HCT116 (cell line): ENCODE measurements at regions not wholly inside any gene's neighbourhood (a gene's known extent, or its start where the extent isn't known, plus 50 kb on each side); places are given as distances from the start of the nearest gene placed in this dataset.

Experiments used
- ATAC-seq: fragments of 200-7000 bp; cut with Tn5 transposase; 2 replicates; pipeline ENCODE4 v1.9.1; 2020; ENCODE audit warnings: mild to moderate bottlenecking, moderate library complexity
- BruUV-seq: library from RNA; stranded (reverse); fragments of 400-500 nt; replicated peaks from 2 replicates; lab custom pipeline; 2021; lab: Mats Ljungman, UMichigan
- CTCF ChIA-PET: fragments of 300-600 bp; sonication (Branson Sonifier 250); formaldehyde crosslinking; loops from one replicate; lab custom pipeline; 2021; ENCODE audit warnings: antibody characterized with exemption; lab: Charles Lee
- POLR2A ChIA-PET: fragments of 300-600, 350-600 bp; sonication (Branson Sonifier 250); formaldehyde crosslinking; loops from one replicate; lab custom pipeline; 2021; ENCODE audit warnings: antibody characterized with exemption; lab: Charles Lee
- RAD21 ChIA-PET, 2 experiments: fragments of 300-600 bp; sonication (Branson Sonifier 250); formaldehyde crosslinking; loops; one replicate each; lab custom pipeline; 2023; ENCODE audit warnings: low total read pairs in 2 of 2; ENCODE audit not compliant: uncharacterized antibody in 2 of 2, unreplicated experiment in 2 of 2, low non-redundant PET in 1 of 2; lab: Charles Lee
- DNase-seq: peaks from one replicate; pipeline ENCODE4 v3.0.0-alpha.2; 2010; ENCODE audit warnings: low read depth, low spot score
- H2AFZ ChIP-seq: fragments of 200-600 bp; shearing (Covaris generic), sonication (generic); 2 replicates; pipeline ENCODE4 v1.6.1; 2017; ENCODE audit warnings: low read depth, mixed run types, mixed read lengths, antibody characterized with exemption, low read length; ENCODE audit not compliant: poor library complexity, severe bottlenecking
- H3K27ac ChIP-seq: 2 replicates; pipeline ENCODE4 v1.5.1; 2012; ENCODE audit warnings: low read depth, low read length
- H3K27me3 ChIP-seq: fragments of 200-600 bp; sonication (generic); 2 replicates; pipeline ENCODE4 v1.6.1; 2016; ENCODE audit warnings: mixed run types, low read length, mixed read lengths; ENCODE audit not compliant: insufficient read depth
- H3K36me3 ChIP-seq, 2 experiments: fragments of 200-500 bp in 1 of 2; fragments of 200-600 bp in 1 of 2; sonication (Bioruptor generic) in 1 of 2; sonication (generic) in 1 of 2; 2 replicates each; pipeline versions ENCODE4 v1.5.1 to v1.6.1; 2014 to 2016; ENCODE audit warnings: low read length in 2 of 2, inconsistent platforms in 1 of 2, mixed read lengths in 1 of 2, mixed run types in 1 of 2; ENCODE audit not compliant: insufficient read depth in 2 of 2, control insufficient read depth in 1 of 2
- H3K4me1 ChIP-seq, 2 experiments: fragments of 200-600 bp in 1 of 2; sonication (generic) in 1 of 2; 2 replicates each; pipeline versions ENCODE4 v1.5.1 to v1.6.1; 2012 to 2017; ENCODE audit warnings: low read length in 2 of 2, inconsistent platforms in 1 of 2, mild to moderate bottlenecking in 1 of 2, mixed read lengths in 1 of 2, mixed run types in 1 of 2, moderate library complexity in 1 of 2; ENCODE audit not compliant: insufficient read depth in 2 of 2, control insufficient read depth in 1 of 2
- H3K4me2 ChIP-seq: fragments of 200-600 bp; sonication (generic); 2 replicates; pipeline ENCODE4 v1.6.1; 2017; ENCODE audit warnings: mixed run types, low read length, mixed read lengths
- H3K4me3 ChIP-seq, 2 experiments: fragments of 200-600 bp in 1 of 2; sonication (generic) in 1 of 2; replicated peaks in 1 of 2; 2 replicates each; pipeline ENCODE4 v1.5.1; 2011 to 2016; ENCODE audit warnings: low read length in 2 of 2, control low read depth in 1 of 2, low read depth in 1 of 2, mild to moderate bottlenecking in 1 of 2, mixed read lengths in 1 of 2, mixed run types in 1 of 2
- H3K79me2 ChIP-seq: fragments of 200-600 bp; sonication (generic); 2 replicates; pipeline ENCODE4 v1.6.1; 2017; ENCODE audit warnings: mild to moderate bottlenecking, mixed run types, low read length, moderate library complexity, mixed read lengths; ENCODE audit not compliant: insufficient read depth
- H3K9ac ChIP-seq: fragments of 200-600 bp; sonication (generic); 2 replicates; pipeline ENCODE4 v1.6.1; 2016; ENCODE audit warnings: low read length, mixed read lengths
- H3K9me2 ChIP-seq: fragments of 200-600 bp; sonication (generic), shearing (Covaris generic); 2 replicates; pipeline ENCODE4 v1.6.1; 2017; ENCODE audit warnings: mixed run types, mild to moderate bottlenecking, moderate library complexity; ENCODE audit not compliant: insufficient read depth
- H3K9me3 ChIP-seq, 2 experiments: fragments of 200-500 bp in 1 of 2; fragments of 200-600 bp in 1 of 2; sonication (Bioruptor generic) in 1 of 2; sonication (generic) in 1 of 2; 2 replicates each; pipeline ENCODE4 v1.6.1; 2014 to 2017; ENCODE audit warnings: low read length in 2 of 2, mixed read lengths in 2 of 2, inconsistent platforms in 1 of 2, low read depth in 1 of 2, mild to moderate bottlenecking in 1 of 2, mixed run types in 1 of 2, moderate library complexity in 1 of 2; ENCODE audit not compliant: control insufficient read depth in 1 of 2, insufficient read depth in 1 of 2
- H4K20me1 ChIP-seq: fragments of 200-600 bp; sonication (generic), shearing (Covaris generic); 2 replicates; pipeline ENCODE4 v1.6.1; 2017; ENCODE audit warnings: mixed run types, mild to moderate bottlenecking, moderate library complexity; ENCODE audit not compliant: insufficient read depth
- CBX3 ChIP-seq: IDR thresholded peaks from 2 replicates; pipeline ENCODE4 v1.6.1; 2012; ENCODE audit warnings: low read depth
- CEBPB ChIP-seq: IDR thresholded peaks from 2 replicates; pipeline ENCODE4 v1.6.1; 2012; ENCODE audit warnings: low read depth
- EZH2 ChIP-seq: fragments of 200-600 bp; sonication (generic); IDR thresholded peaks from 2 replicates; pipeline ENCODE4 v1.6.1; 2017; ENCODE audit warnings: antibody characterized with exemption, mixed run types
- EZH2phosphoT487 ChIP-seq: fragments of 200-600 bp; IDR thresholded peaks from 2 replicates; pipeline ENCODE4 v1.6.1; 2018; ENCODE audit warnings: antibody characterized with exemption, borderline replicate concordance
- FOSL1 ChIP-seq: IDR thresholded peaks from 2 replicates; pipeline ENCODE4 v1.6.1; 2012; ENCODE audit warnings: low read depth
- POLR2A ChIP-seq: IDR thresholded peaks from 2 replicates; pipeline ENCODE4 v1.7.0; 2011; ENCODE audit warnings: borderline replicate concordance; ENCODE audit not compliant: insufficient read depth, insufficient read length; ENCODE audit errors: extremely low read depth
- POLR2AphosphoS5 ChIP-seq: IDR thresholded peaks from 2 replicates; pipeline ENCODE4 v1.6.1; 2011; ENCODE audit warnings: mild to moderate bottlenecking, low read depth, low read length, moderate library complexity
- RAD21 ChIP-seq: IDR thresholded peaks from 2 replicates; pipeline ENCODE4 v1.6.1; 2012; ENCODE audit warnings: low read depth, mild to moderate bottlenecking
- SRF ChIP-seq: IDR thresholded peaks from 2 replicates; pipeline ENCODE4 v1.6.1; 2012; ENCODE audit warnings: low read depth
- TCF7L2 ChIP-seq: IDR thresholded peaks from 2 replicates; pipeline ENCODE4 v1.7.0; 2011; ENCODE audit warnings: borderline replicate concordance, inconsistent platforms; ENCODE audit not compliant: insufficient read depth, insufficient read length; ENCODE audit errors: extremely low read depth
- YY1 ChIP-seq: IDR thresholded peaks from 2 replicates; pipeline ENCODE4 v1.6.1; 2011; ENCODE audit warnings: low read length, low read depth, moderate library complexity, mild to moderate bottlenecking; ENCODE audit not compliant: insufficient replicate concordance; ENCODE audit errors: extremely low read depth
- ZFX ChIP-seq: fragments of 450-650 bp; IDR thresholded peaks from 2 replicates; pipeline ENCODE4 v1.6.1; 2017
- ZNF274 ChIP-seq: fragments of 200-500 bp; sonication (Bioruptor generic); IDR thresholded peaks from 2 replicates; pipeline ENCODE4 v1.6.1; 2014; ENCODE audit warnings: mild to moderate bottlenecking, low read depth, low read length, inconsistent platforms
- intact Hi-C: fragments of 100-400 bp; cut with micrococcal nuclease; formaldehyde crosslinking; loops from 2 replicates; pipeline ENCODE4 v1.10.0; 2022
- TF ChIP-seq, protein P1 (sequence below), 3 experiments: fragments of 200-600 bp in 1 of 3; sonication (generic) in 1 of 3; IDR thresholded peaks in 2 of 3; conservative IDR thresholded peaks in 1 of 3; 2 replicates each; pipeline ENCODE4 v1.5.1; 2012 to 2017; ENCODE audit warnings: low read depth in 2 of 3, low read length in 2 of 3, antibody characterized with exemption in 1 of 3, borderline replicate concordance in 1 of 3, control low read depth in 1 of 3, mild to moderate bottlenecking in 1 of 3, mixed read lengths in 1 of 3, mixed run types in 1 of 3, moderate library complexity in 1 of 3; ENCODE audit not compliant: insufficient read depth in 1 of 3
- TF ChIP-seq, protein P2 (sequence below): IDR thresholded peaks from 2 replicates; pipeline ENCODE4 v1.6.1; 2012
- TF ChIP-seq, protein P3 (sequence below): IDR thresholded peaks from 2 replicates; pipeline ENCODE4 v1.6.1; 2011; ENCODE audit warnings: mild to moderate bottlenecking, low read length, moderate library complexity; ENCODE audit not compliant: insufficient replicate concordance; ENCODE audit errors: extremely low read depth
- TF ChIP-seq, protein P4 (sequence below): IDR thresholded peaks from 2 replicates; pipeline ENCODE4 v1.6.1; 2012; ENCODE audit warnings: low read depth

DNA sequence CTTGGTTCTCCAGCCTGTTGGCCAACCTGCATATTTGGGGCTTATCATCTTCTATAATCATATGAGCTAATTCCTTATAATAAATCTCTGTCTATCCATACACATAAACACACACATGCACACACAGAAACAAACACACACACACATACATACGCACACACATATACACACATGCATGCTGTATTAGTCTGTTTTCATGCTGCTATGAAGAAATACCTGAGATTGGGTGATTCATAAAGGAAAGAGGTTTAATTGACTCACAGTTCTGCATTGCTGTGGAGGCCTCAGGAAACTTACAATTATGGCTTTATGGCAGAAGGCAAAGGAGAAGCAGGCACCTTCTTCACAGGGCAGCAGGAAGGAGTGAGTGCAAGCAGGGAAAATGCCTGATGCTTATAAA is 707.4 kb upstream of the CDH2 start:
- H3K27ac ChIP-seq = no peak overlapping the region
- H3K27me3 ChIP-seq = no peaks in the 10 kb centered on the region
- H2AFZ ChIP-seq = no peak overlapping the region
- no peak for DNase-seq
- no peaks in the 10 kb centered on the region for H3K36me3 ChIP-seq
- no peaks in the 10 kb centered on the region for H3K4me1 ChIP-seq
- ChIA-PET RAD21 (no interaction called here), CTCF (no interaction called here), POLR2A (no interaction called here)
- intact Hi-C loops = no loop called here
- H3K9ac ChIP-seq = no peak overlapping the region
- BruUV-seq = no TSS peak
- H3K4me2 ChIP-seq = no peak overlapping the region
- ATAC-seq = no peak
- H3K9me3 ChIP-seq = no peaks in the 10 kb centered on the region
- no peaks in the 10 kb centered on the region for H4K20me1 ChIP-seq
- H3K4me3 ChIP-seq = no peak overlapping the region
- H3K79me2 ChIP-seq = no peaks in the 10 kb centered on the region
- H3K9me2 ChIP-seq = no peaks in the 10 kb centered on the region
- TF ChIP-seq EZH2 = no peak
- no peak for TF ChIP-seq ZNF274
- TF ChIP-seq, protein P1, sequence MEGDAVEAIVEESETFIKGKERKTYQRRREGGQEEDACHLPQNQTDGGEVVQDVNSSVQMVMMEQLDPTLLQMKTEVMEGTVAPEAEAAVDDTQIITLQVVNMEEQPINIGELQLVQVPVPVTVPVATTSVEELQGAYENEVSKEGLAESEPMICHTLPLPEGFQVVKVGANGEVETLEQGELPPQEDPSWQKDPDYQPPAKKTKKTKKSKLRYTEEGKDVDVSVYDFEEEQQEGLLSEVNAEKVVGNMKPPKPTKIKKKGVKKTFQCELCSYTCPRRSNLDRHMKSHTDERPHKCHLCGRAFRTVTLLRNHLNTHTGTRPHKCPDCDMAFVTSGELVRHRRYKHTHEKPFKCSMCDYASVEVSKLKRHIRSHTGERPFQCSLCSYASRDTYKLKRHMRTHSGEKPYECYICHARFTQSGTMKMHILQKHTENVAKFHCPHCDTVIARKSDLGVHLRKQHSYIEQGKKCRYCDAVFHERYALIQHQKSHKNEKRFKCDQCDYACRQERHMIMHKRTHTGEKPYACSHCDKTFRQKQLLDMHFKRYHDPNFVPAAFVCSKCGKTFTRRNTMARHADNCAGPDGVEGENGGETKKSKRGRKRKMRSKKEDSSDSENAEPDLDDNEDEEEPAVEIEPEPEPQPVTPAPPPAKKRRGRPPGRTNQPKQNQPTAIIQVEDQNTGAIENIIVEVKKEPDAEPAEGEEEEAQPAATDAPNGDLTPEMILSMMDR (IDR thresholded peaks at IDR 0.05 in 2 of 3, conservative IDR thresholded peaks at IDR 0.05 in 1 of 3; ENCODE audit: borderline replicate concordance in 1 of 3, insufficient read depth in 1 of 3, low read depth in 2 of 3, low read length in 2 of 3) = no peak
- TF ChIP-seq FOSL1 = no peak
- no peak for TF ChIP-seq CEBPB
- no peak for TF ChIP-seq TCF7L2
- no peak for TF ChIP-seq SRF
- TF ChIP-seq, protein P2, sequence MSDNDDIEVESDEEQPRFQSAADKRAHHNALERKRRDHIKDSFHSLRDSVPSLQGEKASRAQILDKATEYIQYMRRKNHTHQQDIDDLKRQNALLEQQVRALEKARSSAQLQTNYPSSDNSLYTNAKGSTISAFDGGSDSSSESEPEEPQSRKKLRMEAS = no peak
- TF ChIP-seq ZFX = no peak
- TF ChIP-seq, protein P3, sequence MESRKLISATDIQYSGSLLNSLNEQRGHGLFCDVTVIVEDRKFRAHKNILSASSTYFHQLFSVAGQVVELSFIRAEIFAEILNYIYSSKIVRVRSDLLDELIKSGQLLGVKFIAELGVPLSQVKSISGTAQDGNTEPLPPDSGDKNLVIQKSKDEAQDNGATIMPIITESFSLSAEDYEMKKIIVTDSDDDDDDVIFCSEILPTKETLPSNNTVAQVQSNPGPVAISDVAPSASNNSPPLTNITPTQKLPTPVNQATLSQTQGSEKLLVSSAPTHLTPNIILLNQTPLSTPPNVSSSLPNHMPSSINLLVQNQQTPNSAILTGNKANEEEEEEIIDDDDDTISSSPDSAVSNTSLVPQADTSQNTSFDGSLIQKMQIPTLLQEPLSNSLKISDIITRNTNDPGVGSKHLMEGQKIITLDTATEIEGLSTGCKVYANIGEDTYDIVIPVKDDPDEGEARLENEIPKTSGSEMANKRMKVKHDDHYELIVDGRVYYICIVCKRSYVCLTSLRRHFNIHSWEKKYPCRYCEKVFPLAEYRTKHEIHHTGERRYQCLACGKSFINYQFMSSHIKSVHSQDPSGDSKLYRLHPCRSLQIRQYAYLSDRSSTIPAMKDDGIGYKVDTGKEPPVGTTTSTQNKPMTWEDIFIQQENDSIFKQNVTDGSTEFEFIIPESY = no peak
- TF ChIP-seq EZH2phosphoT487 = no peak
- TF ChIP-seq, protein P4, sequence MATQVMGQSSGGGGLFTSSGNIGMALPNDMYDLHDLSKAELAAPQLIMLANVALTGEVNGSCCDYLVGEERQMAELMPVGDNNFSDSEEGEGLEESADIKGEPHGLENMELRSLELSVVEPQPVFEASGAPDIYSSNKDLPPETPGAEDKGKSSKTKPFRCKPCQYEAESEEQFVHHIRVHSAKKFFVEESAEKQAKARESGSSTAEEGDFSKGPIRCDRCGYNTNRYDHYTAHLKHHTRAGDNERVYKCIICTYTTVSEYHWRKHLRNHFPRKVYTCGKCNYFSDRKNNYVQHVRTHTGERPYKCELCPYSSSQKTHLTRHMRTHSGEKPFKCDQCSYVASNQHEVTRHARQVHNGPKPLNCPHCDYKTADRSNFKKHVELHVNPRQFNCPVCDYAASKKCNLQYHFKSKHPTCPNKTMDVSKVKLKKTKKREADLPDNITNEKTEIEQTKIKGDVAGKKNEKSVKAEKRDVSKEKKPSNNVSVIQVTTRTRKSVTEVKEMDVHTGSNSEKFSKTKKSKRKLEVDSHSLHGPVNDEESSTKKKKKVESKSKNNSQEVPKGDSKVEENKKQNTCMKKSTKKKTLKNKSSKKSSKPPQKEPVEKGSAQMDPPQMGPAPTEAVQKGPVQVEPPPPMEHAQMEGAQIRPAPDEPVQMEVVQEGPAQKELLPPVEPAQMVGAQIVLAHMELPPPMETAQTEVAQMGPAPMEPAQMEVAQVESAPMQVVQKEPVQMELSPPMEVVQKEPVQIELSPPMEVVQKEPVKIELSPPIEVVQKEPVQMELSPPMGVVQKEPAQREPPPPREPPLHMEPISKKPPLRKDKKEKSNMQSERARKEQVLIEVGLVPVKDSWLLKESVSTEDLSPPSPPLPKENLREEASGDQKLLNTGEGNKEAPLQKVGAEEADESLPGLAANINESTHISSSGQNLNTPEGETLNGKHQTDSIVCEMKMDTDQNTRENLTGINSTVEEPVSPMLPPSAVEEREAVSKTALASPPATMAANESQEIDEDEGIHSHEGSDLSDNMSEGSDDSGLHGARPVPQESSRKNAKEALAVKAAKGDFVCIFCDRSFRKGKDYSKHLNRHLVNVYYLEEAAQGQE = no peak
- TF ChIP-seq YY1 = no peak
- TF ChIP-seq CBX3 = no peak
- no peak for TF ChIP-seq POLR2A
- TF ChIP-seq RAD21 = no peak
- TF ChIP-seq POLR2AphosphoS5 = no peak
